NCI-H1436 treated with DMSO at 0.1 percent for 48 hours (cell line): ENCODE measurements at regions not wholly inside any gene's neighbourhood (a gene's known extent, or its start where the extent isn't known, plus 50 kb on each side); places are given as distances from the start of the nearest gene placed in this dataset.
"Not testable (repeated sequence)": the region's sequence is repeated elsewhere in the genome, so short reads cannot be mapped to it uniquely, and the experiment has no call there.

ENCODE experiments used
- DNase-seq: peaks from one replicate; lab custom pipeline; 2025; lab: John Stamatoyannopoulos, UW

DNA sequence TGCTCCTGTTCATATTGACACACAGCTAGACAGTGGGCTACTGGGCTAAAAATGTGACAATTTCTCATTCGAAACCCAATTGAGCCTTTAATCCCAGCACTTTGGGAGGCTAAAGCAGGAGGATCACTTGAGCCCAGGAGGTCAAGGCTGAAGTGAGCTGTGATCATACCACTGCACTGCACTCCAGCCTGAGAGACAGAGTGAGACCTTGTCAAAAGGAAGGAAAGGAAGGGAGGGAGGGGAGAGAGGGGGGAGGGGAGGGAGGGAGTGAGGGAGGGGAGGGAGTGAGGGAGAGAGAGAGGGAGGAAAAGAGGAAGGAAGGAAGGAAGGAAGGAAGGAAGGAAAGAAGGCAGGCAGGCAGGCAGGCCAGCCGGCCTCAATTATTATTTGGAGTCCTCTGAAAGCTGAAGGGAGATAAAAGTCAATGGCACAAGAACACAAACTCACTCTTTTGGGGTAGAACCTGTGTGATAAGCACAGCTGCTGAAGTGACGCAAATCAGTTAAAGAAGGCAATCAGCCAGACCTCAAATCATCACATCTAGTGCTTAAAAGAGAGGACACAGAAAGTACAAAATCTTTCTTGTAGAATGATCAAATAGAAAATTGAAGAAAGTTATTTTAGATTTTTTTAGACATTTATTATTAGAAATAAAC, 98.1 kb downstream of the CCDC71L start:
- no peak for DNase-seq

DNA sequence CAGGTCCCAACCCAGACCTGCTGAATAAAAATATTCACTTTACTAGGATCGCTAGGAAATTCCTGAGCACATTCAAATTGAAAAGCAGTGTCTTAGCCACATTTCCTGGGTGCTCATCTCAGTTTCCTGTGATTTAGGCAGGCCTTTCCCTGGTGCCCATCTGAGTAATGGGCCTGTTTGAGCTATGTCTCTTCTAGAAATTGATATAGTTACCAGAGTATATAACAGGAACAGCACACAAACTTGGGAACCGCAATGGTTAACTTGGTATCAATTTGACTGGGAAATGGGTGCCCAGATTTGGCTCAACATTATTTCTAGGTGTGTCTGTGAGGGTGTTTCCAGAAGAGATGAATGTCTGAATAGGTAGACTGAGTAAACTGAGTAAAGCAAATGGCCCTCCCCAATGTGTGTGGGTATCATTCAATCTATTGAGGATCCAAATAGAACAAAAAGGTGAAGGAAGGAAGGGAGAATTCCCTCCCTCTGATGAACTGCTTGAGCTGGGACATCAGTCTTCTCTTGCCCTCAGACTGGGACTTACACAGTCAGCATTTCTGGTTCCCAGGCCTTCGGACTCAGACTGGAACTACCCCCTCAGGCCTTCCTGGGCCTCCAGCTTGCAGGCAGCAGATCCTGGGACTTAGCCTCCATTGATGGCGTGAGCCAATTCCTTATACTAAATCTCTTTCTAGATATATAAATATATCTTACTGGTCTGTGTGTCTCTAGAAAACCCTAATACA, 99.1 kb downstream of the CCDC71L start:
- DNase-seq, result no peak

DNA sequence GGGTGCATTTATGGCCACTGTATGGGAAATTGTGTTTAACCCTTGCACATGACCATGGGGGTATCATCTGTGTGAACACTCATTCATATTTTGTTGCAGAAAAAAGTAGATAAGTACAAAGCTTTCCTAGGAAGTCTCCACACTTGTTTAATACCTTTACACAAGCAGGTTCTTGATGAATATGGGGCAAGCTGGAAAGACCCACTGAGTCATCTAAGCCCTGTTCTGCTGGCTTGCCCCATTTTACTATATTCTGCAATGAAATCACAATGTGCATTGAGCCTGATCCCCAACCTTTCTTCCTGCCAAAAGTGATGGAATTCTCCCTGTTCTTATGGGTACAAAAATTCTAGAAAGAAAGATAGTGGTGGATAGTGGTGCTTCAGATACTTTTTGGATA, 99.8 kb downstream of the CCDC71L start:
- DNase-seq, result no peak

DNA sequence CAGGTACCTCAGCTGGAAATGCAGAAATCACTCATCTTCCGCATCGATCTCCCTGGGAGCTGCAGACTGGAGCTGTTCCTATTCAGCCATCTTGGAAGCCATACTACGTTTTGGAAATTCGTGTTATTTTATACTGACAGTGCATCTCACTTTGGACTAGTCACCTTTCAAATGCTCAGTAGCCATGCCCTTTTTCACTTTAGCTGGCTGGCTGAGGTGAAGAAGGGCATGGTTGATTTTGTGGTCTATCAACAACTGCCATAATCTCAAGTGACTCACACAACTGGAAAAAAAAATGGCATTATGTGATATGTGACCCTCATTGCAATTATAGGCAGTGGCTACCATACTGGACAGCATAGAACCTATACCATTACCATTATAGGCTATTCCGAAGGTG, 100.5 kb downstream of the CCDC71L start:
- DNase-seq, result no peak

DNA sequence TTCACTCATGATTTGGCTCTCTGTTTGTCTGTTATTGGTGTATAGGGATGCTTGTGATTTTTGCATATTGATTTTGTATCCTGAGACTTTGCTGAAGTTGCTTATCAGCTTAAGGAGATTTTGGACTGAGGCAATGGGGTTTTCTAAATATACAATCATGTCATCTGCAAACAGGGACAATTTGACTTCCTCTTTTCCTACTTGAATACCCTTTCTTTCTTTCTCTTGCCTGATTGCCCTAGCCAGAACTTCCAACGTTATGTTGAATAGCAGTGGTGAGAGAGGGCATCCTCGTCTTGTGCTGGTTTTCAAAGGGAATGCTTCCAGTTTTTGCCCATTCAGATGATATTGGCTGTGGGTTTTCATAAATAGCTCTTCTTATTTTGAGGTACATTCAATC, 104.7 kb downstream of the CCDC71L start:
- not testable (repeated sequence) for DNase-seq

DNA sequence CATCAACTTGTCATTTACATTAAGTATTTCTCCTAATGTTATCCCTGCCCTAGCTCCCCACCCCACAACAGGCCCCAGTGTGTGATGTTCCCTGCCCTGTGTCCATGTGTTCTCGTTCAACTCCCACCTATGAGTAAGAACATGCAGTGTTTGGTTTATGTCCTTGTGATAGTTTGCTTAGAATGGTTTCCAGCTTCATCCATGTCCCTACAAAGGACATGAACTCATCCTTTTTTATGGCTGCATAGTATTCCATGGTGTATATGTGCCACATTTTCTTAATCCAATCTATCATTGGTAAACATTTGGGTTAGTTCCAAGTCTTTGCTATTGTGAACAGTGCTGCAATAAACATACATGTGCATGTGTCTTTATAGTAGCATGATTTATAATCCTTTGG, 106.3 kb downstream of the CCDC71L start:
- not testable (repeated sequence) for DNase-seq

DNA sequence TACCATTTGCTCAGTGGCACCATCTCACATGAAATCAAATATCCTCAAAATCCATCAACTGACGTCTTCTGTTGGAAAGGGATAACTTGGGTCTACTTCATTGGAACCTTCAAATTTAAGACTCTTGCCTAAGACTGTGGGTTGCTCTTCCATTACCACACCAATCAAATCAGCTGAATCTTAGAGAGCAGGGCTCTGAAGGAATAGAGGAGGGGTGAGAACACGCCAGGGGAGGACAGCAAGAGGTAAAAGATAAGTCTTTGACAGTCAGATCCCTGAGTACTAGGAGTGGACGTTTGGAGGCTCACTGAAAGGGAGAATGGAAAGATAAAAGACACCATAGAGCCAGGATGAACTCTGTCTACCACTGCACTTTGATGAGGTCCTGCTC, 107.5 kb downstream of the CCDC71L start:
- DNase-seq, result no peak

DNA sequence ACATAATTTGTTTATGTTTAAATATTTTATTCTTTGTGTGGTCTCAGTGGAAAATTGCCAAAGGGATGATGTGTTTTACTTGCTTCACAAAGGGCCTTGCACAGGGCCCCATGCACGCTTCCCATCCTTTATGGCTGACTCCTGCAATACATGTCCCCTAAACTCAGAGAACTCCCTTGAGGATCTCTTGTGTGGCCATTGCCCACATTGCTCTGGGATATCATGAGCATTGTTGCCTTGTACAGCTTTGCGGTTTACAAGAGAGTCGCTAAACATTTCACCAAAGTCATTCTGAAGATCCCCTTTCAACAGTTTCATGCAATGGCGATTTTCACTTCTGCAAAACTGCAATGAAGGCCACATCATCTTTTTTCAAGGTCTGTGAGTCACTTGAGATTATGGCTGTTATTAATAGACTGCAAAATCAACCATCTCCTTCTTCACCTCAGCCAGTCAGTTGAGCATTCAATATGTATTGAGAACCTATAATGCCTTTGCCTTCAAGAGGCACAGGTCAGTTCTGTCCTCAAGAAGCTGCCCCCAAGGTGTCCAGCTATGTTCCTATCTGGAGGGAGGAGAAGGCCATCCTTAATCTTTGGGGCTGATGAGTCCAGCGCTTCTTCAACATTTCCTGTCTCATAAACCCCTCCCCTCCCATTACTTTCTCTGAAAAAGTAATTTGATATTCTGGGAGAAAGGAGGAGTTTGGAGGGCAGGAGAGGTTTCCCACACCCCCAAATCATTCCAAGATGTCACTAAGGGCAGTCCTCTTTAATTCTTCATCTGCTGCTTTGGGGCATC, 108.1 kb downstream of the CCDC71L start:
- DNase-seq, result no peak

DNA sequence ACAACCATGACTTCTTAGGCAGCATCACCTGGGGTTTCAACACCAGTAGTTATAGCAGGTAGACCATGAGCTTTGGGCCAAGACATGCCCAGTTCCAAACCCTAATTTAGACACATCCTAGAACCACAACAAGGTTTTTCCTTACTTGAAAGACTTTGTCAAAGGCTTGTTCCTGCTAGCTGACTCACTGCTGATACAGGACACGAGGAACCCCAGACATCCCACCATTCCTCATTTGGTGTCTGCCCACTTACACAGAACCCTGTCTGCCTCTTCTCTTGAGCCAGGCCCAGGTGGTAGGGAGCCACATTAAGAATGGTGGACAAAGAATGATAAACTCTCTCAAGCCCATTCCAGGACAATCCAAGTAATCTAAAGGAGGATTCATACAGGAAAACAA, 109.0 kb downstream of the CCDC71L start:
- no peak for DNase-seq

DNA sequence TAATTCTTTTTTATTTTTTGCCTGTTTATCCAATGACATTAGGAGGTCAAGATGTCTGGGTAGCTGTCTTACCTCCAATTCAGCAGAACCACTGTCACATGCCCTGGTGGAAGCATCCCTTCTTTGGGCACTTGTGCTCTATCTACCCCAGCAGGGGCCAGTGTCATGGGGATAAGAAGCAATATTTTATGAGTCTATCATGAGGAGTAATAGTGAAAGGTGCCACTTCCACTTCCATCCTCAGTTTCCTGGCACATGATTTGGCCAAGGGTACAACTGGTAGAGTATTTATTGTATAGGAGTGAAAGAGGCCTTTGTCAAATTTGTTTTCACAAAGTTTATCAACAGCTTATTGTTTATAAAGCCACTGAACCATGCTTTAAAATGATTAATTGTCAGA, 112.5 kb downstream of the CCDC71L start:
- no peak for DNase-seq

DNA sequence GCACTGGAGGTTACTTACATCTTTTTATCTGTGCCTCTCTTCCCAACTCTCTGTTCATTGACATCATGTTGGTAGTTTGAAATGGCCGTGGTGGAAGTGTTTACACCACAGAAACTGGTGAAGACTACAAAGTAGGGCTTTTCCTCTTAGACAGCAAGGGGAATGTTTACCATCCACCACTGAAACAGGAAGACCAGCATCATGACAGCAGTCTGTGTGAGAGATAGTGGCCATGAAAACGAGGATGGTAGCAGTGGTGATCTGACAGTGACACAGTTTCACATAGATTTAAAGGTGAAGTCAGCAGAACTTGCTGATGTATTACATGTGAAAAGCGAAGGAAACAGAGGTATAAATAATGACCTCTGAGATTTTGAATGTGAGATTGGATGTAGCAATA, 115.7 kb downstream of the CCDC71L start:
- no peak for DNase-seq

DNA sequence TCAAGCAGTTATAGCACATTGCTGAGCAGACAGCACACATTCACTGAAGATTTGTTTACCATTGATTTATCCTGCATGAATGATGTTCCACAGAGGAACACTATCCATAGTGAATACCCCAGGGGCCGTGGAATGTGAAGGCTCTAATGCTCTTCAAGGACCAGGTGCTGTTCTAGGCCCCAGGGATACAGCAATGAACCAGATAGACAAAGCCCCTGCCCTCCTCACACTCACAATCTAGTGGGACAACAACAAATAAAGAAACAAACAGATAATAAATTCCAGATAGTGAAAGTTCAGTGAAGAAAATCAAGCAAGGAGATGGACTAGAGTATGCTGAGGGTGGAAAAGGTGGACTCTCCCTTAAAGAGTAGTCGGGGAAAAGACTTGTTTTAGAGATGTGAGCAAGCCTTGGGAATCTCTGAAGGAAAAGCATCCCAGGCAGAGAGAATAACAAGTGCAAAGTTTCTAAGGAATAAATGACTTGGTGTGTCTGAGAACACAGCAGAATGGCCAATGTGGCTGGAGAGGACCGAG, 117.7 kb downstream of the CCDC71L start:
- no peak for DNase-seq

DNA sequence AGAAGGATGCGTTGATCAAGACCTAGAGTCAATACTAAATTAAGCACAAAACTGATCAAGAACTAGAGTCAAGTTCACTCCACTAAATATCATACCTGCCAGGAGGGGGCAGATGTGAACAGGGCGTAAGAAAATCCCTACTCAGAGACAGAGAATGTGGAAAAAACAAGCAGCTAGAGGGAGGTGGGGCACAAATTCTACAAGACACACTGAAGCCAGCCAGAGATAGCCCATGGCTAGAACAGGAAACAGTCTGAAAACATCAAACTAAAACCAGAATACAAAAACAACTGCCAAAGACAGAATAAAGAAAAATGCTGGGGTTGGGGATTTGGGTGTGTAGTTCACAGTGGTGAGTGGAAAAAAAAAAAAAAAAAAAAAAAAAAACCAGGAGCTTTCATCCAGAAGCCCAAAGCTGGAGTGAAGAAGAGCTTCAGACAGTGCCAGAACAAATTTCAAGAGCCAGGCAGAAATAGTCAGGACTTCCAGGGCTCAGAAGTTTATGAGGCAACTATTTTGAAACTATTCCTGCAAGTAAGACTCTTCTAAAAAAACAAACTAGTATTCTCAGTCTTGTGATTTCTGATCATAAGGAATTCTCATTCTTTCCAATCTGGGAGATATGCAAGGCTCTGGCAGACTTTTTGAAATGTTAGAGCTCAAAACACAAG, 118.3 kb downstream of the CCDC71L start:
- no peak for DNase-seq

DNA sequence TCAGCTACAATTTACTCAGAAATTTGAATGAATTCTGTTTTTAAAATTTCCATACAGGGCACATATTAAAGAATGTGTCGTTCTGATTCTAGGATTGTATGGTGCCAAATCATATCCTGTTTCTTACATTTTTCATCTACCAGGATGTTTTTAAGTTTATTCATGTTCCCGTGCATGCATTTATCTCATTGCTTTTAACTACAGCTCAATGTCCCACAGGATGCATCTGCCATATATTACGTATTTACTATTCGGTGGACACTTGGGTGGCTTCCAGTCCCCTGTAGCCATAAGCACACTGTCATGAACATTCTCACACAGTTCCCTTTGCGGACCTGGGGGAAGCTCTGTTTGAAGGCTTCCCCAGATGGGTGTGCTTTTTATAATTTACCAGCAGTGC, 122.3 kb downstream of the CCDC71L start:
- no peak for DNase-seq

DNA sequence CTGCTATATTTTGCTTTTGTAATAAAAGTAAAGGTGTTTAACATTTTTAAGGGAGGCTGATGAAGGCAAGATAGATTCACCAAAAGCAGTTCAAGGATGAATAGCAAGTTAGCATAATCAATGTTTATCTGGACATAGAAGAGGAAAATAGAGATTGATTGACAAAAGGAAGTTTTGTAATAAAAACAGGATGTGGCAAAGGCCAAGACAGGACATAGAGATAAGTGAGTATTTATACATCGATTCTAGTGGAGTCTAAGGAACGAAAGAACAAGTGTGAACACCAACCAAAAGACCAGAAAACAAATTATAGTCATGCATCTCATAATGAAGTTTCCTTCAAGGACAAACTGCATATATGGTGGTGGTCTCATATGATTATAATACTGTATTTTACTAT, 123.8 kb downstream of the CCDC71L start:
- DNase-seq, result no peak

DNA sequence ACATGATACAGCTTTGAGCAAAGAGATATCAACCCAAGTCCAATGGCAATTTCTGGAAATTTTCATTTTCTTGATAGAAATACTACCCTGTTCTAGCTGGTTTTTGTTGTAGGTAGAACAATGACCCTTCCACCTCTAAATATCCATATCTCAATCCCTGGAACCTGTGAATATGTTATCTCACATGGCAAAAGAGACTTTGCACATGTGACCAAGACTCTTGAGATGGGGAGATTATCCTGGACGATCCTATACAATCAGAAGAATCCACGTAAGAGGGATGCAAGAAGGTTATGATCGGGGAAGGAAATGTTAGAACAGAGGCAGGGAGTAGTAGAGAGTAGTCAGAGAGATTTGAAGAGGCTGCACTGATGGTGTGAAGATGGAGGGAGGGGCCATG, 124.9 kb downstream of the CCDC71L start:
- DNase-seq, result no peak

DNA sequence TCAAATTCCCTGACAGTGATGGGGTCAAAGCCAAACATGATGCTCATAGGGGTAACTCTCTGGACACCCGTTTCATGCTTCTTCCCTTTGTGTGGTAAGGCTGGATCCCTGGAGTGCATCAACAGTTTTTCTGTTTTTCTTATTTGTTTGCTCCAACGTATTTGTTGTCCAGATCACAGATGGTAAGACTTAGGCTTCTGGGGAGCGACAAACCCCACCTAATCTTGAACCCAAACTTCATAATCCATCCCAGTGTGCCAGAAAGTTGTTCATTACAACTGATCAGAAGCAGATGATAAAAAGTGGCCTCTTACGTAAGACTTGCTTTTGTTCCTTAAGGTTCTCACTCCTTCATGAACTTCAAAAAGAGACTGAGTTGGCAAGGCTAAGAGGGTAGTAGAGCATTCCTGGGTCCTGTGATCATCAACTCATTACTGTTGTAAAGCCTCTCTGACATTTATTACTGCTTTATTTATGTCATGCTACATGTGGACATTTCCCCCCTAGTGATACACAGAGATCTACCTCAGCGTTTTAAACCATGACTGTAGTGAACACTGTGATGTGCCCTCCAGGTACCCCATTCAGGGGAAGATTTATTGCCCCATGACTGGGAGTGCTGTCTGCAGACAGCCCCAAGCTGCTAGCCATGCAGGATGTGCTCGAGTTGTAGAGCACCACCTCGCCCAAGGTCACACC, 125.6 kb downstream of the CCDC71L start:
- no peak for DNase-seq

DNA sequence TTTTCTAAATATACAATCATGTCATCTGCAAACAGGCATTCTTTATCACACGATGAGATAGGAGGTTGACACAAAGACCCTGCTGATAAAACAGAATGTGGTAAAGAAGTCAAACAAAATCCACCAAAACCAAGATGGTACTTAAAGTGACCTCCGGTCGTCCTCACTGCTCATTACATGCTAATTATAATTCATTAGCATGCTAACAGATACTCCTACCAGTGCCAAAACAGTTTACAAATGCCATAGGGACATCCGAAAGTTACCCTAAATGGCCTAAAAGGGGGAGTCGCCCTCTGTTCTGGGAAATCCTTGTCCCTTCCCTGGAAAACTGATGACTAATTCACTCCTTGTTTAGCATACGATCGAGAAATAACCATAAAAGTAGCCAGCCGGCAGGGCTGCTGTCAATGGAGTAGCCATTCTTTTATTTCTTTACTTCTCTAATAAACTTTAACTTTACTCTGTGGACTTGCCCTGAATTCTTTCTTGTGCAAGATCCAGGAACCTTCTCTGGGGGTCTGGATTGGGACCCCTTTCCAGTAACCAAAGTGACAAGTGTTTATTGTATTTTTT, 126.6 kb downstream of the CCDC71L start:
- no peak for DNase-seq

DNA sequence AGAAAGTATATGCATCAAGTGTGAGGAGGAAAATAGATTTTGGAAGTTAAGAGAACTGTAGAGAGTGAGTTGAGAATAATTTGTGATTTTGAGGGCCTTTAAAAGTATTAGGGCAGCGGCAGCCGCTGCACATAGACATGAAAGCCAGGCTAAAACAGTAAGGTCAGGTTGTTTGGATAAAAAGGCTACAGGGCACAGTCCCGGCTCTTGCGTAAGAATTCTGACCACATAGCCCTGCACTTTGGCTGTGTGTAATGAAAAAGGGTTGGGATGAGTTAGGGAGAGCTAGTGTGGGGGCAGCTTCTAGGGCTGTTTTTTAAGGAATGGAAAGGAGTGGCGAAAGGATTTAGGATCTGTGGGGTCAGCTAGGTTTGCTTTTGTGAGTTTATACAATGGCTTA, 130.8 kb downstream of the CCDC71L start:
- not testable (repeated sequence) for DNase-seq

DNA sequence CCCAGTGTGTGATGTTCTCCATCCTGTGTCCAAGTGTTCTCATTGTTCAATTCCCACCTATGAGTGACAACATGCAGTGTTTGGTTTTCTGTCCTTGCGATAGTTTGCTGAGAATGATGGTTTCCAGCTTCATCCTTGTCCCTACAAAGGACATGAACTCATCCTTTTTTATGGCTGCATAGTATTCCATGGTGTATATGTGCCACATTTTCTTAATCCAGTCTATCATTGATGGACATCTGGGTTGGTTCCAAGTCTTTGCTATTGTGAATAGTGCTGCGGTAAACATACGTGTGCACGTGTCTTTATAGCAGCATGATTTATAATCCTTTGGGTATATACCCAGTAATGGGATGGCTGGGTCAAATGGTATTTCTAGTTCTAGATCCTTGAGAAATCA, 134.3 kb downstream of the CCDC71L start:
- not testable (repeated sequence) for DNase-seq

DNA sequence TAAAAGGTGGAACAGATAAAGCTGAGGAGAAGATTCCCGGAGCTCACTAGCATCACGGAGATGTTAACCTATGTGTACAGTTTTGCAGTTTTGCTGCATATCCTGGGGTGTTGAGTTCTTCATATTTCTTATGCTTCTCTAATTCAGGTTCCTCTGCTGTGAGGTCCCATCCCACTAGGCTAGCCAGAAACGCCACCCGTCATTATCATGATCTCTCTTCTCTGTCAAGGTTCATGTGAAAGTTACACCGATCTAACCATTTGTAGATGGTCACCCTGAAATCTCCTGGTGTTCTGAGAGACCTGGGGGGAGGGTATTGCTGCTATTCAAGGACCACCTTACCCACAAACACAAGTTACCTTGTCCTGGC, 136.3 kb downstream of the CCDC71L start:
- no peak for DNase-seq
